ENCODE measurements at regions not wholly inside any gene's neighbourhood (a gene's known extent, or its start where the extent isn't known, plus 50 kb on each side); places are given as distances from the start of the nearest gene placed in this dataset.
"Not testable (repeated sequence)": the region's sequence is repeated elsewhere in the genome, so short reads cannot be mapped to it uniquely, and the experiment has no call there.

DNA sequence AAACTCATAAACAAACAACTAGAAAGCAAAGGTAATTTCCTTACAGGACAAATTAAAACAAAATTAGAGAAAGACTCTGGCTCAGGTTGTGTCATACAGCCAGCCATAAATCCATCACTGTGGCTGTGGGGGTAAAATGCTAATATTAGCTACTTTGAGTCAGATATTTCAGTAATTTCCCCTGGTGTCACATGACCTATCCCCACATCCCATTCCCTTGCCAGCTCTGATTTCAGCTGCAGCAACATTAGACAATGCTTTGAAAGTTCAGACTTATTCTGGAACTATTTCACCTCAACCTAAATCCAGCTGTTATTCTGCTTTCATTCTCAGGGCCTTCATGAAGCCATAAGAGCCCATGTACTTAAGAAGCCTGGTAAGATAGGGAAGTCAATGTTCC is 55.3 kb downstream of the RPL10L start:
- DNase-seq (ENCODE audit: low read depth): no peak

DNA sequence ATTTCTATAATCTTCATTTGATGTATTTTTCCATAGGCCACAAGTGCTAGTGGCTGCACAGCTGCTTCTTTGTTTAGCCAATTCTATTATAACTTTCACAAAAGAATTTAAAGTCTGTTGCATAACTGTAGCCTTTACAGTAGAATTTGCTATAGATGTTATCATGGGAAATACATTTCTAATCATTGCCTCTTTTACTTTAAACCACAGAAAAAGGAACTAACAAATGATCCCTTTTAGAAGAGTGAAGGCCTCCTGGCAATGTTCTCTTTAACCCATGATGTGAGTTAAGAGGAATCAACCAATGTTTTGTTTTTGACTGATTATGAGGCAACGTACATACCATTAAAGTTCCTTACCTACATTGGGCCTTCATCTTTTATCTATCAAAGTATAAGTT is 68.8 kb downstream of the RPL10L start:
- no peak for DNase-seq (ENCODE audit: low read depth)

DNA sequence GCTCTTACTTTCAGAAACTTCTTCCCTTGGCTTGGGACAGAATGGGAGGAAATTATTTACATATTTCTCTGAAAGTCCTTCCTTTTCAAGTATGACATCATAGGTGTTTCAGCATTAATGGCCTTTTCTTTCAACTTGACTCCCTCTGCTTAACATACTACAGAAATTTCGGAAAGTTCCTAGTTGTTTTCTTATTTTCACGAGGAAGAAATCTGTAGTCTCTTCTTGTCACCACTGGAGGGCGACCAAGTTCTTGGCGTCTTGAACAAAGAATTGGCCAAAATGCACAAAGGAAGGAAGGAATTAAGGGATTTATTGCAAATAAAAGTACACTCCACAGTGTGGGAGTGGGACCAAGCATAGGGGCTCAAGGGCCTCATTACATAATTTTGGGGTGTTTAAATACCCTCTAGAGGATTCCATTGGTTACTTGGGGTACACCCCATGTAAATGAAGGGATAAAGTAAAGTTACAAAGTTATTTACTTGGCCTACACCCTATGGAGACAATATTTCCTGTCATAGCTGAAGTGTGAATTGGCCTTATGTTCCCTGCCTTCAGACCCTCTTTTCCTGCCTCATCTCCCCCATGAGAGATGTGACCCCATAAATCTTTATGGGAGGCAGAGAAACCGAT is 70.4 kb downstream of the RPL10L start:
- peak; percentile 19 for DNase-seq (ENCODE audit: low read depth)

DNA sequence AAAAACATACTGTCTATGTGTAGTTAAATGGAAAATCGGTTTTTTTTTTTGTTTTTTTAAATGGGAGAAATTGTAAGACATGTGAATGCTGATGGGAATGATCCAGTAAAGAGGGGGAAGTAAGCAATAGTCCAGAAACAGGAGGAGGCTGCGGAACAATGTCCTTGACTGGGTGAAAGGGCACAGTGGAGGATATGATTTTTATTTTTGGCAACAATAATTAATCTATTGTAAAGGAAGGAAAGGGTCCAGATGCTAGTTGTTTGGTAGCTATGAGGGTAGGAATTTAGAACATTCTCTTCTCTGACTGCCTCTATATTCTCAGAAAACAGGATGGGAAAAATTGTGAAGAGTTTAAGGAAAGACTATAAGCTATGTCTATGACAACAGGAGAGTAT is 76.6 kb downstream of the RPL10L start:
- no peak for DNase-seq (ENCODE audit: low read depth)

DNA sequence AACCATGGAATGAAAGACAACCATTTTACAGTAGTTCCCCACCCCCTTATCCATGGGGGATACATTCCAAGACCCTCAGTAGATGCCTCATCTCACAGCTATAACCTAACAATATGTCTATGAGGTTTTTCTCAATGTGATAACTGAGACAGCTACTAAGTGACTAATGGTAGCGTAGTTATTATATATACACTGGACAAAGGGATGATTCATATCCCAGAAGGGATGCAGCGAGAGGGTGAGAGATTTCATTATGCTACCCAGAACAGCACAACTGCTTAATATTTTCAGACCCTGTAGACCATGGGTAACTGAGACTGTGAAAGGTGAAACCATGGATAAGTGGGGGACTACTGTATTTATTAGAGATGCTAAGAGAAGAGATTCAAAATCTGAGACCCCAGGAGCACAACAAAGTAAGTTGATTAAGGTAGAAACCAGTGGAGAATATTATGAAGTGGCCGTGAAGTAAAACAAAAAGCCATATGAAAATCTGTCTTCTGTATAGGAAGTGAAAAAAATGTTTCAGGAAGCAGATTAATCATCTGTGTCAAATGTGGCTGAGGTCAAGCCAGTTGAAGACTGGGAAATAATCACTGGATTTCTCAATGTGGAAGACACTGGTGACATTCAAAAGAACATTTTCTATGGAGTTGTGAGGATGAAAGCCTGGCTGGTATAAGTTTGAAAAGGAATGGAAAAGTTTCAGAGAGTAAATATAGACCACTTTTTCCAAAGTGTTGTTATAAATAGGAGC is 77.2 kb downstream of the RPL10L start:
- DNase-seq (ENCODE audit: low read depth): peak; percentile 59

DNA sequence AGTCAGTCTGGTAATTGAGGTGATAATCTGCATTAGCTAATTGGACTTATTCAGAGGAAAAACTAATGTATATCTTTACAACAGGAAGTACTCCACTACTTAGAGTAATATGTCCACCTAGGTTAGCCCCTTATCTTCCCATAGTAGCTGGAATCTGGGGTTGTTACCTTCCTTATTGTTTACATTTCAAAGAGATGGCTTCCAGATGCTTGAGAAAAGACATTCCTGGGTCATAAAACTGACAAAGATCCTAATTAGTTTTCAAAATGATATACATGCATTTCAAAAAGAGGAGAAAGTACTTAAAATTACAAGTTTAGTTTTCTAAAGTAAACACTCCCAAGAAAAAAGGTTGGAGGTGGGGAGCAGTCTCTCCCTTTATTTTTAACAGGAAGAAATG is 78.1 kb downstream of the RPL10L start:
- no peak for DNase-seq (ENCODE audit: low read depth)

DNA sequence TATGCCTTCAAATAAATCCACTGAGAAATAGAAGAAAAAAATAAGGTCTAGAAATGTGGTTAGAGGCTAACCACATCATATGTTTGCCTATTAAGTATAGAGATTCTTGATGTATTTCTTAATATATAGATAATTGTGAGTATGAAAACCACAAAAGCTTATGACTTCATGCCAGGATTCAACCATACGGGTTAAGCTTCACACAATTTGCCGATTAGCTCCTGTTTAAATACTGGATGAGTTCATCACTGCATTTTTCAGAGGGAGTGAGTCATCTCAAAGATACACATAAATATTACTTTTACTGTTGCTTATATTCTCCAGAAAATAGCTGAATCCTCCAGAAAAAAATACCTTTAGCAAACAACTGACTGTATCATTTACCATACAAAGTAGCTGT is 79.6 kb downstream of the RPL10L start:
- peak; percentile 89 for DNase-seq (ENCODE audit: low read depth)

DNA sequence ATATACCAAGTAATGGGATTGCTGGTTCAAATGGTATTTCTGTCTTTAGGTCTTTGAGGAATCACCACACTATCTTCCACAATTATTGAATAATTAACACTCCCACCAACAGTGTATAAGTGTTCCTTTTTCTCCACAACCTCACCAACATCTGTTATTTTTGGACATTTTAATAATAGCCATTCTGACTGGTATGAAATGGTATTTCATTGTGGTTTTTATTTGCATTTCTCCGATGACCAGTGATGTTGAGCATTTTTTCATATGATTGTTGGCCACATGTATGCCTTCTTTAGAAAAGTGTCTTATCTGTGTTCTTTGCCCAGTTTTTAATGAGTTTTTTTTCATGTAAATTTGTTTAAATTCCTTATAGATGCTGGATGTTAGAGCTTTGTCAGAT is 83.4 kb downstream of the RPL10L start:
- peak; percentile 13 for DNase-seq (ENCODE audit: low read depth)

DNA sequence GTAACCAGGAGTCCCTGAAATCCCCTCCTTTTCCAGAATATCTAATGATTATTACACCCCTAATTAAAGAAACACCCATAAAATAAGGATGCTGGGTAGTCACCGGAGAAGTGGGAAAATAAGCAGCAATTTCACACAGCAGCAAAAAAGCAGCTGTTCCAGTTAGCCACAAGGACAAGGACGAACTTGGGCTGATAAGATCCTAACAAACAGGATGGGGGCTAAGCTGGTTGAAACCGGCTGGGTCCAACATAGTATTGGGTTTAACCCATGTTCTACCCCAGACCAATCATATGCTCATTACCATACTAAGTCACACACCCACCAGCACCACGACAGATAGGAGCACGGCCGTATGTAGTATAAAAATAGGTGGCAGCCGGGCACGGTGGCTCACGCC is 100.7 kb downstream of the RPL10L start:
- DNase-seq (ENCODE audit: low read depth): no peak

DNA sequence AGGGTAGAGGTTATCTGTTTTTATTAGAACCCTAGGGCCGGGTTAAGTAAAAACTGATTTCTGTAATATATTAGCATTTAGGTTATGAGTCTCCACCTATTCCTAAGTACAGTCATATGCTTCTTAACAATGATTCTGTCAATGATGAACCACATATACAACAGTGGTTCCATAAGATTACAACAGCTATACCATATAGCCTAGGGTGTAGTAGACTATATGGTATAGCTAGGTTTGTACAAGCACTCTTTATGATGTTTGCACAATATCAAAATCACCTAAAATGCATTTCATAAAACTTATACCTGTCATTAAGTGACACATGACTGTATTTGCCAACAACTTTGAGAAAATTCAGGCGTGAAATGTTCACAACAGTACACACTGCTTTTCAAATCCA is 110.6 kb downstream of the RPL10L start:
- DNase-seq (ENCODE audit: low read depth): no peak

DNA sequence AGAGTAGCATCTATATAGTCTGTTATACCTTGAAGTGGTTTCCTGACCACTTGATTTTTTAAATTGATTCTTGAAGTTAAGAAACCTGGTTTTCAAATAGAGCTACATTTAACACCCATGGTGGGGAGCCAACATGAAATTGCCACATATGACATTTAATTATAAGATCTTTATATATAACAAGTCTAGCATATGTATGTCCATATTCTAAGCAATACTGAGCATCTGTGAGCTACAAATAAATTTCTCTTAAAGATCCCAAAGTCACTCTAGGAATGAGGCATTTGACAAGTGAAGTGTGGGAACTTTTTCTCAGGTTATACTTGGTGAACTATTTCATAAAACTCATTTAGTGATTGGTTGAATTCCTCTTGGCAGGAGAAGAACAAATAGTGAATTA is 132.5 kb downstream of the RPL10L start:
- no peak for DNase-seq (ENCODE audit: low read depth)

DNA sequence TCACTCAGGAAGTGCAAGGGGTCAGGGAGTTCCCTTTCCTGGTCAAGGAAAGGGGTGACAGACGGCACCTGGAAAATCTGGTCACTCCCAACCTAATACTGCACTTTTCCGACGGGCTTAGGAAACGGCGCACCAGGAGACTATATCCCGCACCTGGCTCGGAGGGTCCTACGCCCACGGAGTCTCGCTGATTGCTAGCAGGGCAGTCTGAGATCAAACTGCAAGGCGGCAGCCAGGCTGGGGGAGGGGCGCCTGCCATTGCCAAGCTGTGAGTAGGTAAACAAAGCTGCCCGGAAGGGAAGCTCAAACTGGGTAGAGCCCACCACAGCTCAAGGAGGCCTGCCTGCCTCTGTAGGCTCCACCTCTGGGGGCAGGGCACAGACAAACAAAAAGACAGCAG is 142.8 kb downstream of the RPL10L start:
- DNase-seq (ENCODE audit: low read depth): not testable (repeated sequence)

DNA sequence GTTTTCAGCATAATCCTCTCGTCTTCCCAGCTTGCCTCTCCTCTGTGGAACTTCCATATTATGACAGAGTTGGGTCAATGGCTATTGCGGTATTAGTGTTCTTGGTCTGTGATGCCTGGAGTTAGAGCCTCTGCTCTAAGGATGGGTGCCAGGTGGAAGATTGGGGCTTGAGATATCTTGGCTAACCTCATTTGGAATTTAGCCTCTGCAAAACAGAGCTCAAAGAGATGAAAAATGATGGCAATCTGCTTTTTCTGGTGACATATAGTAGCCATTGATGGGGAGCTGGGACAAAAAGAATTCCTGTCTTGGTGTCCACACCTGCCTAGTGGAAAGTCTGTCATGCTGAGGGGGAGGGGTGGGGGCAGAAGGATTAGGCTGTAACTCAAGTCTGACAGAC is 152.1 kb downstream of the RPL10L start:
- DNase-seq (ENCODE audit: low read depth): no peak

DNA sequence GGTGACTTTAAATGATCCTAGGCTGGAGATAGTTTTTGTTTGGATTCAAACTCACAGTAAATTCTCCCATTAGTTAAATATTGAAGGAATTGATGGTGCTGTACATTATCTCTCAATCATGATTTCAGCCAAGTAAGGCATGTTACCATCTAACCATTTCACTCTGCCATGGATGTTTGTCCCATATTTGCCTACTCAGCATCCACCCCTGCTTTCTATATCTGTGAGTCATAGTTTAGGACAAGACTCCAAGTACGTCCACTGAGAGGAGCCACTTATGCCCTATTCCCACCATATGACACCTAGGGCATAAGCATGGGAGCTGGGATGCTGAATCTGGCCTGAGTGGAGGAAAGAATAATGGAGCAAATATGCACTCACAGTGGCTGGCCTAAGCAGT is 155.2 kb downstream of the RPL10L start:
- DNase-seq (ENCODE audit: low read depth): no peak

DNA sequence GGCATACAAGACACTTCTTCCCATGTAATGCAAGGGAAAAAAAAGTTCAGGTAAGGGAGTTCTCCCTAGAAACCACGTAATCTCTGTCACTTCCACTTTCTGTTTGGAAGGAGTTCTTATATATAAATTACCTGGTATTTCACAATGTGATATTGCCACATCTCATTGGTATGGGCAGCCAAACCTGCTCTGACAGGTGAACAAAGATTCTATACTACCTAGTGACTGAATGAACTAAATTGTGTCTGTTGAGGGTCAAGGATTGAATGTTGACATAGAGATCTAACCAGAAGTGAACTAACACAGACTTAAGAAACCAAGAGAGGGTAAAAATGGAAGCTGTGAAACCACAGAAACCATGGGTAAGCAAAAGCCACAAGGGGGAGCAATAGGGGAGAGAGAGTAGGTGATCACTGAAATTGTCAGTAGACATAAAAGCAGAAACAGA is 161.3 kb downstream of the RPL10L start:
- DNase-seq (ENCODE audit: low read depth): no peak

DNA sequence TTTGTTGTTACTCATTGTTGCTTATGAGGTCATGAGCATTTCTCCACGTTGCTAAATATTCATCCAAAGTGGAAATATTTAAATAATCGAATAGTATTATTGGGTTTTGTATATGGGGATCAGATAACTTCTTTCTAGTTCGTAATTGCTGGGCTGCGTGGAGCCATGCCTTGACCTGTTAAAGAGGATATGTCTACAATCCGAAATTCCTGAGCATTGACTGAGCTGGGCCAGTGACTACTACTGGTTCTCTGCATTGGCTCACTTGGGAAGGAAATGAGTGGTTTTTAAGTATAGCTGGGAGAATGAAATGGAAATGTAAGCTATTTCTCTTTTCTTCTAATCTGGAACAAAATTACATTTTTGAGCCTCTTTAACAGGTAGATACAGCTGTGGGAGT is 163.2 kb downstream of the RPL10L start:
- DNase-seq (ENCODE audit: low read depth): no peak

DNA sequence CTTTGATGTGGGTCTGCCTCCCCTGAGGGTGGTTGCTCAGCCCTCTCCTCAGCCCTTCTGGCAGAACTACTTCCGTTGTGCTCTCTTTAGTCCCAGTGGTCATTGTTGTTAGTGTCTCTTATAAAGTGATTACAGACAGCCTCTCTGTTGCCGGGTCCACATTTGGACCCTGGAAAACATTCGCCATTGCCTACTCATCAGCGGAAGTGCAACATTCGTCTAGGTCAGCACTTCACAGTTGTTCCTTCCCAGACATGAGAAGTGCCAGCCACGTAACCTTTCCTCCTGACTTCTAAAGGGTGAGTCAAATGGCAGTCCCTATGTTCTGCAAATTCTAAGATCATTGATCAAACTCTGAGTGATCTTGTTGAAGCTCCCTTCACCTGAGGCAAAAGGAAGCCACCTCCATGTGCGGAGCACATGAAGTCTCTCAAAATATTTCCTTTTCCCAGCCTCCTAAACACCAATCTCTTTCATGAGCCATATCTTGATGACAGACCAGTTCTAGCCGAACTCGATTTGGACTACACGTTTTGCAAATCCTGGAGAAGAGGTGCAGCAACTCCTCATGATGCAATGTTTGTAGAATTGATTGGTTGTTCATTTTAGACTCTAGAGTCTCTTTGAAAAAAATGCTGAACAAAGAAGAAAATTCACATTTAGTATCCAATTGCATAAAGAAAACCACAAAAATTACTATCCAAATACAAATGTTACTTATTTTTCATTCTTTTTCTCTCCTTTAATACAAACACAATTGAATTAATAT is 163.8 kb downstream of the RPL10L start:
- DNase-seq (ENCODE audit: low read depth): no peak

DNA sequence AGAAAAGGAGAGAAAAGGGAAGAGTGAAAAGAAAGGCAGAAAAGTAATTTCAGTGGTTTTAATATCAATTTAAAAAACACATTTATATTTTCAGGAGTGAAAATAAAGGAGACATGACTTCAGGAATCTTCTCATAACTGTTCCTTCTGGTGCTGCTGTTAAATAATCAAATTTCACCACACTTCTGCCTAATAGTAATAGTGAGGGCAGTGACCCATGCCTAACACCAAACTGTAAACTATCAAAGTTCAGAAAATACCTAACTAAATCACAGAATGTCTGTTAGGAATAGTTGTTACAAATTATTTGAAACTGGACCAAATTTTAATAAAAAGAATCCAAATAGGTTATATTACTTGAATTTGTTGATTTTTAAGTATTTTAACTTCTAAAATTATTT is 169.4 kb downstream of the RPL10L start:
- DNase-seq (ENCODE audit: low read depth): no peak

DNA sequence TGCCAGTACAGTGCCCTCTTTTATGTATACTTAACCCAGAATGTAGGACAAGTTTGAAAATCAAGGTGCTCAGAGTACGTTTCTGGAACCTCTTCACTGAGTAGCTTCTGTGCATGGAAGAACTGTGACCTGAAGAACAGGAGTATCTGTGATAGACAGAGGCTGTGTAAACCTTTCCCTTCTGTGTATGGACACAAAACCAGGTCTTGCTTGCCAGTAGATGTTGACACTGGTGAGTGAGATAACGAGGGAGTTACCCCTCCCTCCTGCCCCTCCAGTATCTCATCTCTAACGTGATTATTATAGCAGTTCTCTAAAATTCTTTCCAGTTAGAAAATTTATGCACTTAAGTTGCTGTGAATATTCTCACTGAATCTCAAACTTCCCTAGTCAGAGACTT is 170.8 kb downstream of the RPL10L start:
- no peak for DNase-seq (ENCODE audit: low read depth)

DNA sequence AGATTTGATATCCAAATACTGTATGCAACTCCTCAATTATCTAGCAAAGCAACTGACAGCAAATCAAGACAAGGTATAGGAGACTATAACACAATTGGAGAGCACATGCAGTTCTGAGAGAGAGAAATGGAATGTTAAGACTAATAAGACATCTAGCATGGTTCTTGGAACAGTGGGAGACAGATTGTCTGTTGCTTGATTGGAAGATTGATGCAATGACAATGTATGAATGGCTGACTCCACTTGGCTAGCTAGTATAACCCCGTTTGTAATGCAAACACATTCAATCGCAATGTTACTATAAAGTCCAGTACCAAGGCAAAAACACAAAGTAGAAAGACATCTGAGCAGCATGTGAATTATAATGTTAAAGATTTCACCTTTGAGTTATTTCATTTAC is 179.3 kb downstream of the RPL10L start:
- DNase-seq (ENCODE audit: low read depth): no peak

DNA sequence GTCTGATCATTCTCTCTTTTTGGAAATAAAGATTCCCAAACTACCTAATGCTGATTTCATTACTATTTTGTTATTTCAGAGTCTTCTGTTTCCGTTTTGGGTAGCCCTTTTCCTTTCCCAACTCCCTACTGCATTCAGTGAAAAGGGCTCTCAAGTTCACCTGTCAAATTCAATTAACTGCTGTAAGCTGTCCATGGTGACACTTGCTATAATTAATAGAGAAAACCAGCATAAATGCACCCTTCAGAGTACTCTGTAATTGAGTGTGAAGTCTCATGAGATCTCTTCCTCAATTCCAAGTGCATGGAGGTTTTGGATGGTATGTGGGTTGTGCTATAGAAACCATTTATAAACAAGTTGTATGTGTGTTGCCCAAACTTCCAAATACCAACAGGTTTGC is 187.2 kb downstream of the RPL10L start:
- DNase-seq (ENCODE audit: low read depth): no peak

DNA sequence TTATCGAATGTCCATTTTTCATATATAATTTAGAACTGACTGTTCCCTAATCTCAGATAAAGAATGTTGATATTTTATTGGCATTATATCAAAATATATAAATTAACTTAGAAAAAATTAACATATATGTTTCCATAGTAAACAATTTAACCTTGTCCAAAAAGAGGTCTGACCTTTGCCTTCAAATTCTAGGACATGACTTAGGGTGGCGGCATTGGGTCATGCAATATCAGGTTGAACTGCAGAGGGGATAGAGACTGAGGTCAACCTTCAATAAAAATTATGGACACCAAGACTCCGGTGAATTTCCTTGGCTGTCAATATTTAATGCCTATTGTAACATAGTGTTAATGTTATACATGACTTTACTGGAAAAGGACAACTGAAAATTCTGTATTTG is 199.8 kb downstream of the RPL10L start:
- no peak for DNase-seq (ENCODE audit: low read depth)

DNA sequence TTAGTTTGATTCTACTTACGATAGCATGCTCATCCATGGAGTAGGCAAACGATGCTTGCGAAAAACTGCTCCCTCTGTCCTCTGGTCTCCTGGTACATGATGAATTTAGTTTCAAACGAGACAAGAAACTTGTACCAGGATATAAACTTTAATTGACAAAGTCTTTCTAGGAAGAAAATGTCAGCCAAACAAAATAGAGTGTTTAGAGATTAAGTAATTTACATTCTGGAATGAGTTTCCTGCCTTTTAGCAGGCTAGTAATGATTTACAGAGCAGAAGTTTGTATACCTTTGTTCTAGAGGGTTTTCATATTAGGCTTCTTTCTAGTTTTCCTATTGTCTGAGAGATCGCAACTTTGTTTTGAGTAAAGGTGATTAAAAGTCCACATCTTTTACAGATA is 206.9 kb downstream of the RPL10L start:
- no peak for DNase-seq (ENCODE audit: low read depth)
